RWPE1 (cell line): ENCODE measurements at regions not wholly inside any gene's neighbourhood (a gene's known extent, or its start where the extent isn't known, plus 50 kb on each side); places are given as distances from the start of the nearest gene placed in this dataset.

Source experiments
- CTCF ChIA-PET: fragments of 350-600 bp; sonication (Branson Sonifier 250); formaldehyde crosslinking; extraction: SDS; loops from one replicate; lab custom pipeline; 2021; lab: Yijun Ruan, JAX
- POLR2A ChIA-PET: fragments of 400-600 bp; formaldehyde crosslinking; extraction: SDS; loops from one replicate; lab custom pipeline; 2020; ENCODE audit warnings: antibody characterized with exemption; ENCODE audit not compliant: low non-redundant PET; lab: Yijun Ruan, JAX
- DNase-seq: peaks from one replicate; pipeline ENCODE4 v3.0.0; 2012; ENCODE audit warnings: low spot score
- H3K27ac ChIP-seq: fragments of 450-650 bp; 2 replicates; pipeline ENCODE4 v1.5.1; 2017
- TF ChIP-seq, protein P1 (sequence below): fragments of 450-650 bp; conservative IDR thresholded peaks from 2 replicates; pipeline ENCODE4 v1.5.1; 2017; ENCODE audit warnings: low read depth, mild to moderate bottlenecking

DNA sequence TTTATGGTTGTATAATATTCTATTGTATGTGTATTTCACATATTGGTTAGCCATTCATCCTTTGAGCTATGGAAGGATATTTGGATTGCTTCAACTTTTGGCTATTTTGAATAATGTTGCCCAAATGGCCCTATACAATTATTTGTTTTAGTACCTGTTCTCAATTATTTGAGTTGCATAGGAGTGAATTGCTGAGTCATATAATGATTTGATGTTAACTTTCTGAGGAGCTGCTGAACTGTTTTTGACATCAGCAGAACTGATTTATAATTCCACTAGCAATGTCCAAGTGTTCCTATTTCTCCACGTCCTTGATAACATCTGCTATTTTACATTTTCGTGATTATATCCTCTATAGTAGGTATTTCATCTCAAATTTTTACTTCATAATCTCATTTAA lies 839.9 kb downstream of the KCNT2 start:
- ChIA-PET CTCF (interaction anchor here (0.6 kb wide), 1 partner anchor 274 kb away, joined by 4 read pairs; no protein-coding TSS in a partner anchor), POLR2A (no interaction called here)
- no peak overlapping the region for H3K27ac ChIP-seq
- TF ChIP-seq, protein P1, sequence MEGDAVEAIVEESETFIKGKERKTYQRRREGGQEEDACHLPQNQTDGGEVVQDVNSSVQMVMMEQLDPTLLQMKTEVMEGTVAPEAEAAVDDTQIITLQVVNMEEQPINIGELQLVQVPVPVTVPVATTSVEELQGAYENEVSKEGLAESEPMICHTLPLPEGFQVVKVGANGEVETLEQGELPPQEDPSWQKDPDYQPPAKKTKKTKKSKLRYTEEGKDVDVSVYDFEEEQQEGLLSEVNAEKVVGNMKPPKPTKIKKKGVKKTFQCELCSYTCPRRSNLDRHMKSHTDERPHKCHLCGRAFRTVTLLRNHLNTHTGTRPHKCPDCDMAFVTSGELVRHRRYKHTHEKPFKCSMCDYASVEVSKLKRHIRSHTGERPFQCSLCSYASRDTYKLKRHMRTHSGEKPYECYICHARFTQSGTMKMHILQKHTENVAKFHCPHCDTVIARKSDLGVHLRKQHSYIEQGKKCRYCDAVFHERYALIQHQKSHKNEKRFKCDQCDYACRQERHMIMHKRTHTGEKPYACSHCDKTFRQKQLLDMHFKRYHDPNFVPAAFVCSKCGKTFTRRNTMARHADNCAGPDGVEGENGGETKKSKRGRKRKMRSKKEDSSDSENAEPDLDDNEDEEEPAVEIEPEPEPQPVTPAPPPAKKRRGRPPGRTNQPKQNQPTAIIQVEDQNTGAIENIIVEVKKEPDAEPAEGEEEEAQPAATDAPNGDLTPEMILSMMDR: no peak
- no peak for DNase-seq

DNA sequence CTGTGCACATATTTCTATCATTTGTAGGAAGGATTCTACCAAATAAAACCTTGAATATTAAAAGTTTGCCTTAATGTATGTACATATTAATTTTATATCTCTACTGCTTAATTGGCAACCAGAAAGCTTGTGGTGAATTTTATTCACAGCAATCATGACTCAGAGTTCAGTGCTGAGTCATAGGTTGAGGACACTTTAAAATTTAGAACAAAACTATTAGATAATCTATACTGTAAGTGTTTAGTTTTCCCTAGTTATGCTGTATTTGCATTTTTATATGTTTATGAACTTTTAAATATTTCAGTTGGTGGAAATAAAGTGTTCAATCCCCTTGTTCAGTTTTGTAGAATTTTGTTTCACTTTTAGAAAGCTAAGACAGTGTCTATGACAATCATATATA lies 841.5 kb downstream of the KCNT2 start:
- CTCF ChIA-PET: interaction anchor here (1.2 kb wide), 1 partner anchor 172 kb away, joined by 6 read pairs; no protein-coding TSS in a partner anchor

GRCh38 chr1:195765099-195765498 lies 843.1 kb downstream of the KCNT2 start:
- POLR2A ChIA-PET: no interaction called here
- DNase-seq: no peak
- CTCF ChIA-PET: no interaction called here
- TF ChIP-seq, protein P1: no peak
- no peak overlapping the region for H3K27ac ChIP-seq

More for the DNA sequence above, 841.5 kb downstream of the KCNT2 start:
- DNase-seq: peak; percentile 48
- TF ChIP-seq, protein P1: no peak
- H3K27ac ChIP-seq: no peak overlapping the region
- POLR2A ChIA-PET: no interaction called here

GRCh38 chr1:195763907-195764374 lies 844.3 kb downstream of the KCNT2 start:
- ChIA-PET CTCF (interaction anchor here (0.6 kb wide), 1 partner anchor 205 kb away, joined by 4 read pairs; no protein-coding TSS in a partner anchor), POLR2A (no interaction called here)

DNA sequence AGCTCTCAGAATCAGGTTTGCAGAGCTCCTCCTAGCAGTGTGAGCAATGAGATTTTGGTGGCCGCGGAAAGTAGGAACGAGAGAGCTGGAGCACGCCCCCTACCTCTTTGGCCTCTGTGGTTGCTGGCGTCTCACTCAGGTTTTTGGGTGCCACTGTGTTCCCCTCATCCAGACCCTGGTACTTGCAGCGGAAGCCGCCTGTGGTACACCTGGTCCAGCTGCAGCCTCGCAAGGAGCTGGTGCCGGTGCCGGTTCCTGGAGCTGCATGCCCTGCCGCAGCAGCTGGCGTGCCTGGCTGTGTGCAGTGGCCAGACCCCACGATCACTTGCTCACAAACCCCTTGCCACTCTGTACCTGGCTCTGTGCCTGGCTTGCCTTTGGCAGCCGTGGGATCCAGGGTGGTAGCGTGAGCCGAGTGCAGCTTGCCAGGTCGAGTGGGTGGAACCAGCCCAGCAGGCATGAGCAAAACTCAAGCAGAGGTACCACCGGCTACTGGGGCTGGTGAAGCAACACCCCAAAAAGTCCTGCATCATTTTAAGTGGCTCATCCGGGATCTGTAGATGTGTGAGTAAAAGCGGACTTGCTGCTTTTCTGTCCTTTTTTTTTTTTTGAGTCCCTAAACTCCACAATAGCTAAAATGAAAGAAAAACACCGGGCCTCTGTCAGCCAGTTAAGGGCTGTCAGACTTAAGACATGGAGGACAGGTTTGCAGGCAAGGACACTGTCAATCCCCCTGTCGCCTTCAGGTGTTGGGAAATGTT lies 844.9 kb downstream of the KCNT2 start:
- DNase-seq: no peak
- ChIA-PET CTCF (interaction anchor here (0.6 kb wide), 1 partner anchor 13 kb away, joined by 4 read pairs; no protein-coding TSS in a partner anchor), POLR2A (no interaction called here)

More at GRCh38 chr1:195763907-195764374, 844.3 kb downstream of the KCNT2 start:
- DNase-seq: no peak
- TF ChIP-seq, protein P1: no peak
- no peak overlapping the region for H3K27ac ChIP-seq

DNA sequence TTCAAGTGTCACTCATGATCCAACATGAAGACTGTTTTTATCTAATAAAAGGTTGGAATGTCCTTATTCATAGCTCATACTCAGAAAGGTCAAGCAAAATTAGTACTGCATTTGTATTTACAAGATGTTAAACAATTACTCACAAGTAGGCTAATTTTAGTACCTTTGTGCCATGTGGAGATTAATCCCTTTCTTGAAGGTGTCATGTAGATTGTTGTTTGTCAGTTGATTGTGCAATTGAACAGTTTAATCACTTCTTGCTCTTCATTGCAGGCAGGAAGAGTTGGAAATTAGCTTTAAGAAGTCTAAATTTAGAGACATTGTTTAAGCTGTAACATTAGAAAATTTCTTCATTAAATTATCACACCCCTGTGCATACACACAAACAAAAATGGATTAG lies 847.1 kb downstream of the KCNT2 start:
- TF ChIP-seq, protein P1: no peak
- POLR2A ChIA-PET: no interaction called here

More for the DNA sequence above, 844.9 kb downstream of the KCNT2 start:
- TF ChIP-seq, protein P1: no peak
- H3K27ac ChIP-seq: no peak overlapping the region

More for the DNA sequence above, 847.1 kb downstream of the KCNT2 start:
- no peak overlapping the region for H3K27ac ChIP-seq
- no peak for DNase-seq
- CTCF ChIA-PET: no interaction called here
